Mesothelial cell of epicardium (in vitro differentiated cells): ENCODE measurements at regions not wholly inside any gene's neighbourhood (a gene's known extent, or its start where the extent isn't known, plus 50 kb on each side); places are given as distances from the start of the nearest gene placed in this dataset.

Experiments
- DNase-seq, 2 experiments: peaks; one replicate each; pipeline ENCODE4 v3.0.0; 2021; ENCODE audit warnings: low spot score in 2 of 2; ENCODE audit not compliant: unreplicated experiment in 2 of 2
- H3K27ac Mint-ChIP-seq: 2 replicates; pipeline ENCODE4 v1.8.0; 2021; ENCODE audit warnings: mixed read lengths
- H3K27me3 Mint-ChIP-seq: 2 replicates; pipeline ENCODE4 v1.8.0; 2021; ENCODE audit warnings: low read depth, mixed read lengths
- H3K36me3 Mint-ChIP-seq: 2 replicates; pipeline ENCODE4 v1.8.0; 2021; ENCODE audit warnings: mixed read lengths
- H3K4me1 Mint-ChIP-seq: 2 replicates; pipeline ENCODE4 v1.8.0; 2021; ENCODE audit warnings: mixed read lengths
- H3K4me3 Mint-ChIP-seq: 2 replicates; pipeline ENCODE4 v1.8.0; 2021; ENCODE audit warnings: mild to moderate bottlenecking, moderate library complexity, mixed read lengths
- H3K9me3 Mint-ChIP-seq: 2 replicates; pipeline ENCODE4 v1.8.0; 2021; ENCODE audit warnings: mixed read lengths
- CTCF ChIP-seq: fragments of 200-600 bp; sonication (generic); IDR thresholded peaks from one replicate; pipeline ENCODE4 v1.5.0; 2021; ENCODE audit warnings: antibody characterized with exemption; ENCODE audit not compliant: unreplicated experiment

DNA sequence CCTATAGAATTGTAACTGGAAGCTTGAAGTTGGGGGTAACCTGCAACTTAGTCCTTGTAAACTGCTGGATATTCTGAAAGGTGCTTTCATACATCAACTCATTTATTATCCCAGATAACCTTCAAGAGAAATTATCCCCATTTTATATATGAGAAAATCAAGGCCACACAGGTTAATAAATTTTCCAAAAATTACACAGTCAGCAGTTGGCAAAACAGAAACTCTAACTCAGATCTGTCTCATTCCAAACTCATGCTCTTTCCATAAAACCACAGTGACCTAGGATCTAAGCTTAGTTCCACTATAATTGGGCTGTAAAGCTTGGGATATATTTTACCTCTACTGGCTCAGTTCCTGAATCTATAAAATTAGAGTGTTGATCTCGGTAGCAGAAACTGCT, 167.6 kb upstream of the DDX18 start:
- peaks cover 20% of the 10 kb centered on the region for H3K27me3 Mint-ChIP-seq
- no peak for DNase-seq
- no peak overlapping the region for H3K27ac Mint-ChIP-seq
- no peaks in the 10 kb centered on the region for H3K4me1 Mint-ChIP-seq
- H3K36me3 Mint-ChIP-seq: no peaks in the 10 kb centered on the region
- TF ChIP-seq CTCF: no peak
- no peaks in the 10 kb centered on the region for H3K9me3 Mint-ChIP-seq
- H3K4me3 Mint-ChIP-seq: no peak overlapping the region

DNA sequence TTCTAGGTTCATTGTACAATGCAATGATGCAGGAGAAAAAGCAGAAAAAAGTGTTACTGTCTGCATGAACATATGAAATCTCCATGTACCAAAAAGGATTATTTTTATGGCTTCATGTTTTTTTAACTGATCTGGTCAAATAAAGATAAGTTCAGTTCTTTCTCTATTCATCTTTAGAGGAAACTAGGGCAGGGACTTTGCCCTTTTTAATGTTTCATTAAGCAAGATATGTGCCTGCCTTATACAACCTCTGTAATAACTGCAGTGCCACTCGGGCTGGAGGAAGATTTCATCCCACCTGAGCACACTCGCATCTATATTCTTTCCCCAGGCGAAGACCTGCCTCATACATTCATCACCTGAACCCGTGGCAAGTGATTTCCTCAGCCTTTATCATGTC, 157.9 kb upstream of the DDX18 start:
- Mint-ChIP-seq H3K27ac (no peak overlapping the region), H3K9me3 (no peaks in the 10 kb centered on the region), H3K36me3 (no peaks in the 10 kb centered on the region), H3K4me1 (peaks cover 10% of the 10 kb centered on the region), H3K4me3 (no peak overlapping the region), H3K27me3 (peaks cover 11% of the 10 kb centered on the region)
- DNase-seq: no peak
- TF ChIP-seq CTCF: no peak

DNA sequence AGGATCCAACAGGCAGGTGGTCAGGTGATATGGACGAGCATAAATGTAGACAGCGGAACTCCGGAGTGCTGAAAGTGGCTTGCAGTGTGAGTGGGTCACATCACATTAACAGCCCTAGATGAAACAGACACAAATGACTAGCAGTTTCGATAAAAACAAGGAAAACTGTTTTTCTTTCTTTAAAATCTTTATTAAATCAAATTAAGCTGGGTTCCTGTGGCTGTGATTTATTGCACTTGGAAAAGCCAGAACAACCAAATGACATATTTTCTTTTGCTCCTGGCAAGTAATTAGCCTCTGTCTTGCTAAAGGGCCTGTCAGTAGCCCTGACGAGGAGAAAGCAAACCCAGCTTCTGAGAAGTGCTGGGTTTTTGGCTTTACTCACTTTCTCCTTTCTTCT, 152.9 kb upstream of the DDX18 start:
- DNase-seq: no peak
- H3K36me3 Mint-ChIP-seq: no peaks in the 10 kb centered on the region
- H3K27me3 Mint-ChIP-seq: peaks cover 8% of the 10 kb centered on the region
- no peak for TF ChIP-seq CTCF
- H3K4me3 Mint-ChIP-seq: no peak overlapping the region
- no peak overlapping the region for H3K27ac Mint-ChIP-seq
- no peaks in the 10 kb centered on the region for H3K9me3 Mint-ChIP-seq
- peaks cover 14% of the 10 kb centered on the region for H3K4me1 Mint-ChIP-seq

DNA sequence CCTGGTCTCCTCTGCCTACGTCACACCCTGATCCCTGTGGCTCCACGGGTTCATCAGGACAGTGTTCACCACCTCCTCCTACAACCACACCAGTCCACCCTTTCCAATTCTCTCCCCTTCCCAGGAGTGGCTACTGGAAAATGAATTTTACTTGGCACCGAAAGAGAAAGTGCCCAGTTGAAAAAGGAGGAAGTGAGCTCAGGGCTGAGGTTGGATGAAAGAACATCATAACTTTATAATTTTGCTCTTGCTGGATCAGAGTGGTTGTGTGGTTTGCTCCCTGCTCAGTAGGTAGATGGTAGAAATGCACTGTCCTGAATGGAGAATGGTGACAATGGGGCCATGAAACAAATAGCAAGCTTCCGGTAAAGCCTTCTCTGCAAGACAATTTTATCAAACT, 140.3 kb upstream of the DDX18 start:
- peaks cover 18% of the 10 kb centered on the region for H3K27me3 Mint-ChIP-seq
- no peak overlapping the region for H3K27ac Mint-ChIP-seq
- DNase-seq: no peak
- H3K4me3 Mint-ChIP-seq: no peak overlapping the region
- no peaks in the 10 kb centered on the region for H3K4me1 Mint-ChIP-seq
- H3K36me3 Mint-ChIP-seq: no peaks in the 10 kb centered on the region
- no peak for TF ChIP-seq CTCF
- H3K9me3 Mint-ChIP-seq: peaks cover 5% of the 10 kb centered on the region

DNA sequence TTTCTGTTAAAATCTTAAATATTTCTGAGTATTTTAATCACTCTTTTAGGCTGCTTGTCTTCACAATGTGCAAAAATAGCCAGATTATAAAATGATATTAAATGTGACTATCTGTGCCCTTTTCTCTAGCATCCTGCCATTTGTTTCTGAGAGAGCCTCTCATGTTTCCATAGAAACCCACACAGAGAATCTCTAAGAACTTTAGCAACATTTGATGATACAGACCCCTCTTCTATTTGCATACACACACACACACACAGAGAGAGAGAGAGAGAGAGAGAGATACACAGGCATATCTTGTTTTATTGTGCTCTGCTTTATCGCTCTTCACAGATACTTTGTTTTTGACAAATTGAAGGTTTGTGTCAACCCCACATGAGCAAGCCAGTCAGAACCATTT, 134.5 kb upstream of the DDX18 start:
- no peak overlapping the region for H3K27ac Mint-ChIP-seq
- H3K36me3 Mint-ChIP-seq: no peaks in the 10 kb centered on the region
- DNase-seq: no peak
- H3K27me3 Mint-ChIP-seq: peaks cover 14% of the 10 kb centered on the region
- H3K4me1 Mint-ChIP-seq: no peaks in the 10 kb centered on the region
- H3K9me3 Mint-ChIP-seq: peaks cover 5% of the 10 kb centered on the region
- TF ChIP-seq CTCF: no peak
- H3K4me3 Mint-ChIP-seq: no peak overlapping the region

- H3K4me3 Mint-ChIP-seq: no peak overlapping the region
- H3K4me1 Mint-ChIP-seq: no peaks in the 10 kb centered on the region
- DNase-seq: no peak
- H3K27ac Mint-ChIP-seq: no peak overlapping the region
- no peak for TF ChIP-seq CTCF
- H3K9me3 Mint-ChIP-seq: peaks cover 12% of the 10 kb centered on the region
- peaks cover 1% of the 10 kb centered on the region for H3K27me3 Mint-ChIP-seq
- H3K36me3 Mint-ChIP-seq: no peaks in the 10 kb centered on the region
Measured at GRCh38 chr2:117684919-117685318, 129.6 kb upstream of the DDX18 start.
